ENCODE measurements at regions not wholly inside any gene's neighbourhood (a gene's known extent, or its start where the extent isn't known, plus 50 kb on each side); places are given as distances from the start of the nearest gene placed in this dataset.

DNA sequence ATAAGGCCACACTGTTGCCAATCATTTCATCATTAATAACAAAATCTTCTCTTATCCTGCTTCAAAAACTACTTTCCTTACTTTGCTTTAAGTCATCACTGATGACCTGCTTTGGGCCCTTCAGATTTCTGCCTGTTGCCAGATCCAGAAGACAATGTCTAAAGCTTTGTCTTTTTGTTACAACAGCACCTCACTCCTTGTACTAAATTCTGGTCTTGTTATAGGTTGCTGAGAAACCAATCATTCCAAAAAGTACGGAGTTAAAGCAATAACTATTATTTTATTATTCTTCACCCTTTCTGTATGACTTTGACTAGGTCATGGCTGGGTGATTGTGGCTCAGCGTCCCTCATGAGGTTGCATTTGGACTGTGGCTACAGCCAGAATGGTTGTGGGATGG is 633.5 kb downstream of the PTPRU start:
- no peak for TF ChIP-seq TAF1 (IDR thresholded peaks at IDR 0.05; ENCODE audit: borderline replicate concordance, low read depth, low read length)
- TF ChIP-seq POLR2A (IDR thresholded peaks at IDR 0.05; ENCODE audit: low read depth, low read length), result no peak
